ENCODE measurements at regions not wholly inside any gene's neighbourhood (a gene's known extent, or its start where the extent isn't known, plus 50 kb on each side); places are given as distances from the start of the nearest gene placed in this dataset.

DNA sequence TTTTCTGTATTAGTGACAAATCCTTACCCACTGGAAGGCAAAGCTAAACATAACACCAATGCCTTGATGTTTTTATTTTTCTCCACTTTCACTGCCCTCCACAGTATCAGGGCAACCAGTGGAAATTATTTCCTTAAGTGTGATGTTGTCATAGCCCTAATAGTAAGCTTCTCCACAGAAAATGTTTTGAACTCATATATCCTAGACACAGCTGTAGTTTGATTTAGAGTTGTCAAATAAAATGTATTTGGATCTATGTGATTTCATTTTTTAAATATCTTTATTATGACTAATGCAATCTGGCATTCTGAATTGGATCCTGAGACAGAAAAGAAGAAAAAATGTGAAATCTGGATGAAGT, 70.9 kb upstream of the UFL1 start:
- TF ChIP-seq, protein P1, sequence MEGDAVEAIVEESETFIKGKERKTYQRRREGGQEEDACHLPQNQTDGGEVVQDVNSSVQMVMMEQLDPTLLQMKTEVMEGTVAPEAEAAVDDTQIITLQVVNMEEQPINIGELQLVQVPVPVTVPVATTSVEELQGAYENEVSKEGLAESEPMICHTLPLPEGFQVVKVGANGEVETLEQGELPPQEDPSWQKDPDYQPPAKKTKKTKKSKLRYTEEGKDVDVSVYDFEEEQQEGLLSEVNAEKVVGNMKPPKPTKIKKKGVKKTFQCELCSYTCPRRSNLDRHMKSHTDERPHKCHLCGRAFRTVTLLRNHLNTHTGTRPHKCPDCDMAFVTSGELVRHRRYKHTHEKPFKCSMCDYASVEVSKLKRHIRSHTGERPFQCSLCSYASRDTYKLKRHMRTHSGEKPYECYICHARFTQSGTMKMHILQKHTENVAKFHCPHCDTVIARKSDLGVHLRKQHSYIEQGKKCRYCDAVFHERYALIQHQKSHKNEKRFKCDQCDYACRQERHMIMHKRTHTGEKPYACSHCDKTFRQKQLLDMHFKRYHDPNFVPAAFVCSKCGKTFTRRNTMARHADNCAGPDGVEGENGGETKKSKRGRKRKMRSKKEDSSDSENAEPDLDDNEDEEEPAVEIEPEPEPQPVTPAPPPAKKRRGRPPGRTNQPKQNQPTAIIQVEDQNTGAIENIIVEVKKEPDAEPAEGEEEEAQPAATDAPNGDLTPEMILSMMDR (conservative IDR thresholded peaks at IDR 0.05; ENCODE audit: low read depth, low read length), result no peak
- no peak overlapping the region for H3K4me3 ChIP-seq (ENCODE audit: low read depth, low read length)
- DNase-seq (ENCODE audit: low read depth), result no peak

DNA sequence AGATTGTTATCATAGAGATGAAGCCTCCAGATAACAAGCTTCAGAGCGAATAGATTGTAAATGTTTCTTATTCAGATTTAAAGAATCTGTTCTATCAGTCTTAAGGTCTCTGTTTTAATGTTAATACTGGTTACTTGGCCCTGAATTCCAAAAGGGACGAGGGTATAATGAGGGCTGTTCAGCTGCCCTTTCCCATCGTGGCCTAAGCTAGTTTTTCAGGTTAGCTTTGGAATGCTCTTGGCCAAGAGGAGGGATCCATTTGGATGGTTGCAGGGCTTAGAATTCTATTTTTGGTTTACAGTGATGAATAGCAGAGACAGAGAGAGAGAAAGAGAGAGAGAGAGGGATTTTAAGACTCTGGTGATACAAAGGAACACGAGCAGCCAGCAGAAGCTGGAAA, 62.8 kb upstream of the UFL1 start:
- TF ChIP-seq, protein P1 (conservative IDR thresholded peaks at IDR 0.05; ENCODE audit: low read depth, low read length), result no peak
- H3K4me3 ChIP-seq (ENCODE audit: low read depth, low read length), result no peak overlapping the region
- no peak for DNase-seq (ENCODE audit: low read depth)

GRCh38 chr6:96460052-96460700, 61.4 kb upstream of the UFL1 start:
- no peak for DNase-seq (ENCODE audit: low read depth)
- TF ChIP-seq, protein P1 (conservative IDR thresholded peaks at IDR 0.05; ENCODE audit: low read depth, low read length), result no peak
- H3K4me3 ChIP-seq (ENCODE audit: low read depth, low read length), result no peak overlapping the region

DNA sequence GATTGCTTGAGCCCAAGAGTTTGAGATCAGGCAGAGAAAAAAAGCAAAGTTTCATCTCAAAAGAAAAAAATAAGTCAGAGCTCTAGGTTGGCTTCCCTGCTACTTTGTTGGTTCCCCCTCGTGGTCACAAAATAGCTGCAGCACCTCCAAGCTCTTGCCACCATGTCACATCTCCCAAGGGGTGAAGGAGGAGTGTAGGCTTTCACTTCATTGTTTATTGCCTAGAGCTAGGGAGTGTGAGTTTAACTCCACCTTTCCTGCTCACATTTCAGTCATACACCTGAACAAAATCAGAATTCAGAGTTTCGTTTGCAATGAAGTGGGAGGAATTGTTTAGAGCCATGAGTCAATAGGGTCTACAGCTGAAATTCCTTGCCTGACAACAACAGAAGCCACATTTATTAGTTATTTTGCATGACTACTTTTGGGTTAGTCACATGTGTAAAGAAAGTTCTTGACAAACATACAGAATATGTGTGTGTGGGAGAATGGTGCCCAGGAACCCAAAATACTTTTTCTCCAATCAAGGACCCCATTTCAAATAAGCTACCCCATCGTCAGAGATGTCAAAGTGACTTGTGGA, 56.2 kb upstream of the UFL1 start:
- no peak overlapping the region for H3K4me3 ChIP-seq (ENCODE audit: low read depth, low read length)
- DNase-seq (ENCODE audit: low read depth), result no peak
- TF ChIP-seq, protein P1 (conservative IDR thresholded peaks at IDR 0.05; ENCODE audit: low read depth, low read length), result no peak

DNA sequence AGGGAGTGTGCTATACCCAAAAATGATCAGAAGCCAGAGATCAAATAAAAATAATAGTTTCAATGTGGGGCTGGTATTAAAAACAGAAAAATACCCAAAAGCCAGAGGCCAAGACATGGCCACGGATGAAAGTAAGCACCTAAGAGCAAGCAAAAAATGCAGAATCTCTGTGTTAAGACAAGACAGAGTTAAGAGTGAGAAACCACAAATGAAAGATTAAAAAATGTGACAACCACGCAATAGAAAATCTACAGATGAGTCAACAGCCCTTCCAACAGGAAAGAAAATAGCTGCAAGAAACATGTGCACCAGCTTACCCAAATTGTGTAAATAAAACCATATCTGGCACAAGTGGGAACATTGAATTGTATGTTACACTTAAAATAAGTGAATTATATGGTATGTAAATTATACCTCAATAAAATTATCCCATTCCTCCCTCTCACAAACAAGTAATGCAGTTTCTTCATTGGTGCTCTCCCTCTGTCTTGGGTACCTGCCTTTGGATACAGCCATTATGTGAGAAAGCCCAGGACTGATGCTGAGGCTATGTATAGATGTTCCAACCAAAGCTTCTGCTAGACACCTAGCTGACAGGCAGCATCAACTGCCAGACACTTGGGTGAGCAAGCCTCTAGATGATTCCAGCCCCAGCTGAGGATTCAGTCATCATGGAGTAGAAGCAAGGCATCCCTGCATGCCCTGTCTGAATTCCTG, 55.3 kb upstream of the UFL1 start:
- no peak for DNase-seq (ENCODE audit: low read depth)
- TF ChIP-seq, protein P1 (conservative IDR thresholded peaks at IDR 0.05; ENCODE audit: low read depth, low read length), result no peak
- no peak overlapping the region for H3K4me3 ChIP-seq (ENCODE audit: low read depth, low read length)

DNA sequence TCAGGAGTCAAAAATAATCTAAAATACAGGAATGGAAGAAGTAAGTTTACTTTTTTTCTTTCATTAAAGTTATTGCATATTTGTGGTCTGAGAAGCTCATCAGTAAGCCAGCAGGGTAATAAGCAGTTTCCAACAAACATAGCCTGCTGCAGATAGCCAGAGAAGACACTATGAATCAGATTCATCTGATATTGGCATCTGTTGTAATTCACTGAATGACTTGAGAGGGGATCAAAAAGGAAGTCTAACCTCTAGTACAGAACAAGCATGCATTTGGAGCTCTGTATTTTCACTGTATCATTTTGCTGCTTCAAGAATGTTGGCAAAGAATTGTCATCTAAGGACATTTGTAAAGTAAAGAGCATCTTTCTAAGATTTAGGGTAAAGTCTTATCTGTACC, 53.8 kb upstream of the UFL1 start:
- no peak overlapping the region for H3K4me3 ChIP-seq (ENCODE audit: low read depth, low read length)
- no peak for DNase-seq (ENCODE audit: low read depth)
- TF ChIP-seq, protein P1 (conservative IDR thresholded peaks at IDR 0.05; ENCODE audit: low read depth, low read length), result no peak
